DMS 273 (cell line): ENCODE measurements at regions not wholly inside any gene's neighbourhood (a gene's known extent, or its start where the extent isn't known, plus 50 kb on each side); places are given as distances from the start of the nearest gene placed in this dataset.
A peak's percentile ranks its signal among the peaks of the same experiment; 100 is the strongest.
"Not testable (repeated sequence)": the region's sequence is repeated elsewhere in the genome, so short reads cannot be mapped to it uniquely, and the experiment has no call there.

ENCODE experiments used
- DNase-seq: peaks from one replicate; lab custom pipeline; 2025; ENCODE audit not compliant: unreplicated experiment; lab: John Stamatoyannopoulos, UW

GRCh38 chr12:113727651-113728061 lies 238.5 kb downstream of the RBM19 start:
- DNase-seq: no peak

DNA sequence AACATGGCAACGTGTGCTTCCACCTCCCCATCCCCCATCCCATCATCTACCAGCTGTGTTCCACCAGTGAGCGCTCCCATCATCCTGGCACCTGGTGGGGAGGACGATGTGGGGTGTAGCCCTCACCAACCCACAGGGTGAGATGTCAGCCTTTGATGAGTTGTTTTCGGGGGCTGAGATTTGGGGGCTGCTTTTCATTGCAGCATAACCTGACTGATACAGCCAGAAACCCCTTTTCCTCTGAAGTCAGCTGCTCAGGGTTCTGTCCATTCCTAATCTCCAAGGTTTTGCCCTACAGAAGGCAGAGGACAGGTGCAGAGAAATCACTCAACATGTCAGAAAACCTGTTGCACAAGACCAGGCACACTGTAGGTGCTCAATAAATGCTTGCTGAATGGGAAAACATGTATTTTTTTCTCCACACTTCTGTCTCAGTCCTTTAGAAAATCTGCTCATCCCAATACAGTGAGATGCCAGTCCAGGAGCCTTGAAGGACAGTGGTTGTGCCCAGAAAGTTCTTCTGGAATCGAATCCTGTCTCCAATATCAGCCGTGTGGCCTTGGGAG lies 239.8 kb downstream of the RBM19 start:
- no peak for DNase-seq

DNA sequence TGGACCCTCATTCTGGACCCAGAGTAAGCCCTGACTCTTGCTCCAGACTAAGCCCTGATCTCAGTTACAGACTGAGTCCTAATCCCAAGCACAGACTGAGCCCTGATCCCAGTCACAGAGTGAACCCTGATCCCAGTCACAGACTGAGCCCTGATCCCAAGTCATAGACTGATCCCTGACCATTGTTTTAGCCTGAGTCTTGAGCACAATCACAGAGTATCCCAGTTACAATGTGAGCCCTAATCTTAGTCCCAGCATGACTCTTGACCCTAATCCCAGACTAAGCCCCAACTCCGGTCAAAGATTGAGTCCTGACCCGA lies 240.6 kb downstream of the RBM19 start:
- no peak for DNase-seq

DNA sequence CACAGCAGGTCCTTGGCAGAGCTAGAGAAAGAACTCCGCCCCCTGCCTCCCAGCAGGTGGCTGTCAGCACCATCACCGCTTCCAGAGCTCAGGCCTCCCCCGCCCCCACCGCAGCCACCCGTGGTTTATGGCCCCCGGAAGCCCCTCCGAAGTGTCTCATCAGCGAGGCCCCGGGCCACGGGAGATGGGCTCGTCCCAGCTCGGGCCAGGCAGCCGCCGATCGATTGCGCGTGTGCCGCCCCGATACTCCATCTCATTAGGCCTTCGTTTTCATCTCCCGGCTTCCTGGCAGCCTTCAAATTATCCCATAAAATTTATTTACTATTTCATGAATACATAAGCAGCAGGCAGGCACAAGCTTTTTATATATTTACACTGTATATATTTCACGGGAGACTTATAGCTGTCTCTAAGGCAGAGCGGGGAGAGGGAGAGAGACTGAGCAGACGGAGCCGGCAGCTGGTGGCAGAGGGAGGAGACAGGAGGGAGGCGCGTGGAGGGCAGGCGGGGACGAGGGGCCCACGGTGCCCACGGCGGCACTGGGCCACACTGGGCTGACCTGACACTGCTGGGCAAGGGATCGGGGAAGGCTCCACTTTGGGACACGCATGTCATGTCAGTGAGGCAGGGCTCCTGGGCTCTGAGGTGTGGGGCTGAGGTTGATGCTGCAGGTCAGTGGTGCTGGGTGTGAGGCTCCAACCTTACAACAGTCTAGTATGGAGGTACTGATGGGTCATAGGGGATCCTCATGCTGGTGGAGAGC lies 241.2 kb downstream of the RBM19 start:
- DNase-seq: peak; percentile 57

DNA sequence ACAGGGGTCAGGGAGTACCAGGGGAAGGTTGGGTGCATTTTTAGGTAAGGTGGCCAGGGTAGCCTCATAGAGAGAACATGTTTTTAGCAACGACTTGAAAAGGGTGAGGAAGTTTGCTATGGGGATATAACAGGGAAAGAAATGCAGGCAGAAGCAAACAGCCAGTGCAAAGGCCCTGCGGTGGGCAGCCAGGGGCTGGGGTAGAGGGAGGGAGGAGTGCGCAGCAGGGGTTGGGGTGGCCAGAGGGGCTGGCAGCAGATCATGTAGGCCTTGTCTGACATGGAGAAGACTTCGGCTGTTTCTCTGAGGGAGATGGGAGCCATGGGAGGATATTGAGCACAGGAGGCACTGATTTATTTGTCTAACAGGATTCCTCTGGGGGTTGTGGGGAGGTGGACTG lies 242.5 kb downstream of the RBM19 start:
- no peak for DNase-seq

DNA sequence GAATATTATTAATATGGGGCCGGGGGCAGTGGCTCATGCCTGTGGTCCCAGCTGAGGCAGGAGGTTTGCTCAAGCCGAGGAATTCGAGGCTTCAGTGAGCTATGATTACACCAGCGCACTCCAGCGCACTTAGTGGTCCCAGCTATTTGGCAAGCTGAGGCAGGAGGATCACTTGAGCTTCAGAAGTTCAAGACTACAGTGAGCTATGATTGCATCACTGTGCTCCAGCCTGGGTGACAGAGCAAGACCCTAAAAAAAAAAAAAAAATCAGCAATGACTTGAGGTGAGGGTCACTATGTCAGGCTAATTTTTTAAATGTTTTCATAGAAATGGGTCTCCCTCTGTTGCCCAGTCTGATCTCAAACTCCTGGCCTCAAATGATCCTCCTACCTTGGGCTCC lies 243.4 kb downstream of the RBM19 start:
- no peak for DNase-seq

DNA sequence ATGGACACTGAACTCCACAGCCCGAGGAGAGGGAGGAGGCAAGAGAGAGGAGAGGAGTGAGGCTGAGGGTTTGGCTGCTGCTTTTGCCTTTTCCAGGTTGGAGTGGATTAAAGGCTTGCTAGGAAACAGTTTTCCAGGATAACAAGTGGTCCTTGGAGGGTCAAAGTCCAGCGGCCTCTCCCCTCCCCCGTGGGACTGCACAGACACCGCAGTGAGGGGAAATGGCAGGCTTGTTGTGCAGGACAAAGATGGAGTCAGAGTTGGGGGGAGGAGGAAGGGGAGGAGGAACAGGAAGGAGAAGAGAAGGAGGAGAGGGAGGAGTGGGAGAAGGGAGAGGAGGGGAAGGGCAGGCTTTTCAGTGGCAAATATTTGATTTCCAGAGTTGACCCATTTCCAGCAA lies 245.5 kb downstream of the RBM19 start:
- DNase-seq: no peak

- DNase-seq: no peak
Observed at GRCh38 chr12:113719911-113720591, 246.1 kb downstream of the RBM19 start.

DNA sequence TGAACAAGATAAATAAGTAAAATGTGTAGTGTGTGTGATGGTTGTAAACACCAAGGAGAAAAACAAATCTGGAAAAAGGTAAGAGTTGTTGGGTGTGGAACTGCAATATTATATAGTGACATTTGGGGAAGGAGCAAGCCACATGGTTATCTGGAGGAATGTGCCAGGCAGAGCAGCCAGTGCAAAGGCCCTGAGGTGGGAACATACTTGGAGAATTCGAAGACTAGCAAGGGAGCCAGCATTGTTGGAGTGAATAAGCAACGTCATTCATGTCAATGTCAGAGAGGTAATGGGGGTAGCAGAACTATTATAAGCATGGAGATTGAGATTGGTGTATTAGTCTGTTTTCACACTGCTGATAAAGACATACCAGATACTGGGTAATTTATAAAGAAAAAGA lies 241.5 kb upstream of the LHX5 start:
- DNase-seq: no peak

GRCh38 chr12:113712481-113712880 lies 240.8 kb upstream of the LHX5 start:
- no peak for DNase-seq

- no peak for DNase-seq
Observed at GRCh38 chr12:113710216-113710615, 238.5 kb upstream of the LHX5 start.

DNA sequence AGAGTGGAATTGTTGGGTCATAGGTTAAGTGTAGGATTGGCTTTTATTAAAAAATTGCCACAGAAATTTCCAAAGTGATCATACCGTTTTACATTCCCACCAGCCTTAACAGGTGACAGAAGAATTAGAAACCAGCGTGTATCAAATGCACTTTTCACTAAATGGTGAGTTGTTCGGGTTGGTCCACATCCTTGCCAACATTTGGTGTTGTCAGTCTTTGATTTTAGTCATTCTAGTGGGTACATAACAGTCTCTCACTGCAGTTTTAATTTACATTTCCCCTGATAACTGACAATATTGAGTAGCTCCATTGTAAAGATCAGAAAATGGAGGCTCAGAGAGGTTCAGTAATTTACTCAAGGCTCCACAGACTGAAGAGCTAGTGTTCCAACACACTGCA lies 237.8 kb upstream of the LHX5 start:
- no peak for DNase-seq

GRCh38 chr12:113702836-113703235 lies 231.2 kb upstream of the LHX5 start:
- DNase-seq: no peak

DNA sequence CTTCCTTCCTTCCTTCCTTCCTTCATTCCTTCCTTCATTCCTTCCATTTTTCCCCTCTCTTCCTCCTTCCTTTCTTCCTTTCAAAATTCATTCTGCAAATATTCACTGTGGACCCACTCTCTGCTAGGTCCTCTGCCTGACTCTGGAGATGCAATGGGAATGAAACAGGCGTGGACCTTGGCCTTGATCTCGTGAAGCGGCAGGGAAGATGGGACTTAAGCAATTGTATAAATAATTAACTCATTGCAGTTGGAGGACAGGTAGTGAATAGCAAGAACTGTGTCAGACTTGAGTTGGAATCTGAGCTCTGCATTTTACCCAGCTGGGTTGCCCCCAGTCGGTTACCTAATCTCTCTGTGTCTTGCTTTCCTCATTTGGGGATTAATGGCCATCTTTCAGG lies 230.6 kb upstream of the LHX5 start:
- no peak for DNase-seq

DNA sequence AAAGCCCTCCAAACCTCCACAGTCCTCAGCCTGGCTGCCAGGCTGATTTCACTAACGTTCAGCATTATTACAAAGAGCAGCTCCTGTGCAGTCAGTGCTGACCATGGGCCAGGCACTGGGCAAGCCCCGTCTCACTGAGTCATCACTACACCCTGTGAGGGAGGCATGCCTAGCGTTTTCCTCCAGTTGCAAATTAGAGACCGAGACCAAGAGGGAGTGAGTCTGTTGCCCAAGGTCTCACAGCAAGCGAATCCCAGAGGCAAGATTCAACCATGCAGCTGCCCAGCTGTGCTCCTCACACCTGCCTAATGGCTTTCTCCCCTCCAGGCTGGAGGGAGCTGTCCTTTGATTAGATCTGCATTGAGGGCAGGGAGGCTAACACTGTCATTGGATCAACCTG lies 229.3 kb upstream of the LHX5 start:
- no peak for DNase-seq

DNA sequence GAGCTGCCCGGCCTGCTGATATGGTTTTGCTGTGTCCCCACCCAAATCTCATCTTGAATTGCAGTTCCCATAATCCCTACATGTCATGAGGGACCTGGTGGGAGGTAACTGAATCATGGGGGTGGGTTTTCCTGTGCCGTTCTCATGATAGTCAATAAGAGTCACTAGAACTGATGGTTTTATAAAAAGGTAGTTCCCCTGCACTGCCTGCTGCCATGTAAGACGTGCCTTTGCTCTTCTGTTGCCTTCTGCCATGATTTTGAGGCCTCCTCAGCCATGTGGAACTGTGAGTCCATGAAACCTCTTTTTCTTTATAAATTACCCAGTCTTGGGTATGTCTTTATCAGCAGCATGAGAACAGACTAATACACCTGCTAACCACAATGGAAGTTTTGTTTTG lies 228.3 kb upstream of the LHX5 start:
- not testable (repeated sequence) for DNase-seq

- no peak for DNase-seq
Observed at GRCh38 chr12:113698510-113698858, 226.8 kb upstream of the LHX5 start.

GRCh38 chr12:113697651-113698509 lies 226.2 kb upstream of the LHX5 start:
- DNase-seq: peak; percentile 71

DNA sequence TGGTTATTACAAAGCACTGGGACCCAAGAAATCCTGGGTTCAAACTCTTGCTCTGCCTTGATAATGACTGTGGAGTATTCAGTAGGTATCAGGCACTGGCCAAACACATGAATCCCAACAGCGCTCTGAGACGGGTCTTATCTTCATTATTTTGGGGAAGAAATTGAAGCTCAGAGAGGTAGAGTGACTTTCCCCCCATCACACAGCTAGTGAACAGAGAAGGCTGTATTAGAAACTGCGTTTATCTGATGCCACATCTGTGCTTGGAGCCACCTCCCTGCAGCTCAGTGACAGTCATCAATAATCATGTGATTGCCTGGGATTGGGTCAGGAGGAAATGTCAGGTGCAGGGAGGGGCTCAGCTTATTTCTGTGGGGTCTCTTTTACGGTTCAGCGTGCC lies 225.4 kb upstream of the LHX5 start:
- DNase-seq: no peak

DNA sequence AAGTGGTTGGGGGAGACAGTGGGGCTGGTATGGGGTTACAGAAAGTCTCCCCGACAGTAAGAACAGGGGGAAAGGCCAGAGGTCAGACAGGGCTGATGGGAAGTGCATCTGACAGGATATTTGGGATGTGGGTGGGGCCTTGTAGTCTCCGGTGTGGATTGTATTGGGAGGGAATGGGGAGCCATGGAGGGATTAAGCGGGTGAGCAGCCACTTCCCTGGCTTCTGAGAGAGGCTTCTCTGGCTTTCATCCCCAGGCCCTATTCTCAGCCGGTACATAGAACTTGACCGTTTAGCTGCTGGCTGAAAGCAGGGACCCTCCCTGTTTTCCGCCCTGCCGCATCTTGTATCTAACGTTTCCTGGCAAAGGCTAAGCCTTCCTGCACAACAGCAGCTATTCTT lies 222.0 kb upstream of the LHX5 start:
- DNase-seq: no peak

GRCh38 chr12:113689047-113689610 lies 217.5 kb upstream of the LHX5 start:
- DNase-seq: no peak
